ENCODE measurements at regions not wholly inside any gene's neighbourhood (a gene's known extent, or its start where the extent isn't known, plus 50 kb on each side); places are given as distances from the start of the nearest gene placed in this dataset.

DNA sequence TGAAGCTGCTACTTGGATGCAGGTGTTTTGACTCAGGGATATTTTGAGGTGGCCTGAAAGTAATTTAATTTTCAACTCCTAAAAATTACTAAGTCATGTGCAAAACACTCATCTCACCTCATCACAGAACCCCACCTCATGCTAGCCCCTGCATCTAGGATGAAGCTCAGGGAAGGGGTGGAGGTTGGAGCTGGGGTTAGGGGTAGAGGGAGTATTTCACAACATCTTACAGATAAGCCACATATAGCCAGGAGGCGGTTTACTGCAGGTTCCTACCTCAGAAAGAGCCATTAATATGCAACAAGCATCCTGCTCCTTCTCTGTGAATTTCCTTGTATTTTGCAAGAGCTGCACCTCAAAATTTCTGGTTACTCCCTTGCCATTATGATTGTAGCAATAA, 70.5 kb upstream of the TSPAN5 start:
- TF ChIP-seq, protein P1, sequence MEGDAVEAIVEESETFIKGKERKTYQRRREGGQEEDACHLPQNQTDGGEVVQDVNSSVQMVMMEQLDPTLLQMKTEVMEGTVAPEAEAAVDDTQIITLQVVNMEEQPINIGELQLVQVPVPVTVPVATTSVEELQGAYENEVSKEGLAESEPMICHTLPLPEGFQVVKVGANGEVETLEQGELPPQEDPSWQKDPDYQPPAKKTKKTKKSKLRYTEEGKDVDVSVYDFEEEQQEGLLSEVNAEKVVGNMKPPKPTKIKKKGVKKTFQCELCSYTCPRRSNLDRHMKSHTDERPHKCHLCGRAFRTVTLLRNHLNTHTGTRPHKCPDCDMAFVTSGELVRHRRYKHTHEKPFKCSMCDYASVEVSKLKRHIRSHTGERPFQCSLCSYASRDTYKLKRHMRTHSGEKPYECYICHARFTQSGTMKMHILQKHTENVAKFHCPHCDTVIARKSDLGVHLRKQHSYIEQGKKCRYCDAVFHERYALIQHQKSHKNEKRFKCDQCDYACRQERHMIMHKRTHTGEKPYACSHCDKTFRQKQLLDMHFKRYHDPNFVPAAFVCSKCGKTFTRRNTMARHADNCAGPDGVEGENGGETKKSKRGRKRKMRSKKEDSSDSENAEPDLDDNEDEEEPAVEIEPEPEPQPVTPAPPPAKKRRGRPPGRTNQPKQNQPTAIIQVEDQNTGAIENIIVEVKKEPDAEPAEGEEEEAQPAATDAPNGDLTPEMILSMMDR (conservative IDR thresholded peaks at IDR 0.05; ENCODE audit: low read depth, low read length) = no peak
- TF ChIP-seq RAD21 (IDR thresholded peaks at IDR 0.05; ENCODE audit: low read length) (no peak), POLR2A (IDR thresholded peaks at IDR 0.05; ENCODE audit: low read depth, low read length) (no peak), MXI1 (IDR thresholded peaks at IDR 0.05; ENCODE audit: borderline replicate concordance, low read depth, low read length) (no peak), SMC3 (IDR thresholded peaks at IDR 0.05; ENCODE audit: low read depth, low read length) (no peak), RFX5 (IDR thresholded peaks at IDR 0.05; ENCODE audit: low read depth, low read length) (no peak), BHLHE40 (IDR thresholded peaks at IDR 0.05; ENCODE audit: low read depth, low read length) (no peak), CEBPB (IDR thresholded peaks at IDR 0.05; ENCODE audit: low read depth, low read length) (no peak), MAFK (IDR thresholded peaks at IDR 0.05; ENCODE audit: low read depth, low read length) (no peak), NFE2L2 (IDR thresholded peaks at IDR 0.05; ENCODE audit: low read depth, low read length) (no peak)
- TF ChIP-seq, protein P2, sequence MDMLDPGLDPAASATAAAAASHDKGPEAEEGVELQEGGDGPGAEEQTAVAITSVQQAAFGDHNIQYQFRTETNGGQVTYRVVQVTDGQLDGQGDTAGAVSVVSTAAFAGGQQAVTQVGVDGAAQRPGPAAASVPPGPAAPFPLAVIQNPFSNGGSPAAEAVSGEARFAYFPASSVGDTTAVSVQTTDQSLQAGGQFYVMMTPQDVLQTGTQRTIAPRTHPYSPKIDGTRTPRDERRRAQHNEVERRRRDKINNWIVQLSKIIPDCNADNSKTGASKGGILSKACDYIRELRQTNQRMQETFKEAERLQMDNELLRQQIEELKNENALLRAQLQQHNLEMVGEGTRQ (IDR thresholded peaks at IDR 0.05; ENCODE audit: low read depth, low read length) = no peak
- TF ChIP-seq, protein P3, sequence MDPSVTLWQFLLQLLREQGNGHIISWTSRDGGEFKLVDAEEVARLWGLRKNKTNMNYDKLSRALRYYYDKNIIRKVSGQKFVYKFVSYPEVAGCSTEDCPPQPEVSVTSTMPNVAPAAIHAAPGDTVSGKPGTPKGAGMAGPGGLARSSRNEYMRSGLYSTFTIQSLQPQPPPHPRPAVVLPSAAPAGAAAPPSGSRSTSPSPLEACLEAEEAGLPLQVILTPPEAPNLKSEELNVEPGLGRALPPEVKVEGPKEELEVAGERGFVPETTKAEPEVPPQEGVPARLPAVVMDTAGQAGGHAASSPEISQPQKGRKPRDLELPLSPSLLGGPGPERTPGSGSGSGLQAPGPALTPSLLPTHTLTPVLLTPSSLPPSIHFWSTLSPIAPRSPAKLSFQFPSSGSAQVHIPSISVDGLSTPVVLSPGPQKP (IDR thresholded peaks at IDR 0.05; ENCODE audit: borderline replicate concordance, low read depth, low read length) = no peak
